HCT116 (cell line): ENCODE measurements at regions not wholly inside any gene's neighbourhood (a gene's known extent, or its start where the extent isn't known, plus 50 kb on each side); places are given as distances from the start of the nearest gene placed in this dataset.

ENCODE experiments used
- ATAC-seq: fragments of 200-7000 bp; cut with Tn5 transposase; 2 replicates; pipeline ENCODE4 v1.9.1; 2020; ENCODE audit warnings: mild to moderate bottlenecking, moderate library complexity
- BruUV-seq: library from RNA; stranded (reverse); fragments of 400-500 nt; replicated peaks from 2 replicates; lab custom pipeline; 2021; lab: Mats Ljungman, UMichigan
- CTCF ChIA-PET: fragments of 300-600 bp; sonication (Branson Sonifier 250); formaldehyde crosslinking; loops from one replicate; lab custom pipeline; 2021; ENCODE audit warnings: antibody characterized with exemption; lab: Charles Lee
- POLR2A ChIA-PET: fragments of 300-600, 350-600 bp; sonication (Branson Sonifier 250); formaldehyde crosslinking; loops from one replicate; lab custom pipeline; 2021; ENCODE audit warnings: antibody characterized with exemption; lab: Charles Lee
- RAD21 ChIA-PET, 2 experiments: fragments of 300-600 bp; sonication (Branson Sonifier 250); formaldehyde crosslinking; loops; one replicate each; lab custom pipeline; 2023; ENCODE audit warnings: low total read pairs in 2 of 2; ENCODE audit not compliant: uncharacterized antibody in 2 of 2, unreplicated experiment in 2 of 2, low non-redundant PET in 1 of 2; lab: Charles Lee
- DNase-seq: peaks from one replicate; pipeline ENCODE4 v3.0.0-alpha.2; 2010; ENCODE audit warnings: low read depth, low spot score
- H2AFZ ChIP-seq: fragments of 200-600 bp; shearing (Covaris generic), sonication (generic); 2 replicates; pipeline ENCODE4 v1.6.1; 2017; ENCODE audit warnings: low read depth, mixed run types, mixed read lengths, antibody characterized with exemption, low read length; ENCODE audit not compliant: poor library complexity, severe bottlenecking
- H3K27ac ChIP-seq: 2 replicates; pipeline ENCODE4 v1.5.1; 2012; ENCODE audit warnings: low read depth, low read length
- H3K27me3 ChIP-seq: fragments of 200-600 bp; sonication (generic); 2 replicates; pipeline ENCODE4 v1.6.1; 2016; ENCODE audit warnings: mixed run types, low read length, mixed read lengths; ENCODE audit not compliant: insufficient read depth
- H3K36me3 ChIP-seq, 2 experiments: fragments of 200-500 bp in 1 of 2; fragments of 200-600 bp in 1 of 2; sonication (Bioruptor generic) in 1 of 2; sonication (generic) in 1 of 2; 2 replicates each; pipeline versions ENCODE4 v1.5.1 to v1.6.1; 2014 to 2016; ENCODE audit warnings: low read length in 2 of 2, inconsistent platforms in 1 of 2, mixed read lengths in 1 of 2, mixed run types in 1 of 2; ENCODE audit not compliant: insufficient read depth in 2 of 2, control insufficient read depth in 1 of 2
- H3K4me1 ChIP-seq, 2 experiments: fragments of 200-600 bp in 1 of 2; sonication (generic) in 1 of 2; 2 replicates each; pipeline versions ENCODE4 v1.5.1 to v1.6.1; 2012 to 2017; ENCODE audit warnings: low read length in 2 of 2, inconsistent platforms in 1 of 2, mild to moderate bottlenecking in 1 of 2, mixed read lengths in 1 of 2, mixed run types in 1 of 2, moderate library complexity in 1 of 2; ENCODE audit not compliant: insufficient read depth in 2 of 2, control insufficient read depth in 1 of 2
- H3K4me2 ChIP-seq: fragments of 200-600 bp; sonication (generic); 2 replicates; pipeline ENCODE4 v1.6.1; 2017; ENCODE audit warnings: mixed run types, low read length, mixed read lengths
- H3K4me3 ChIP-seq, 2 experiments: fragments of 200-600 bp in 1 of 2; sonication (generic) in 1 of 2; replicated peaks in 1 of 2; 2 replicates each; pipeline ENCODE4 v1.5.1; 2011 to 2016; ENCODE audit warnings: low read length in 2 of 2, control low read depth in 1 of 2, low read depth in 1 of 2, mild to moderate bottlenecking in 1 of 2, mixed read lengths in 1 of 2, mixed run types in 1 of 2
- H3K79me2 ChIP-seq: fragments of 200-600 bp; sonication (generic); 2 replicates; pipeline ENCODE4 v1.6.1; 2017; ENCODE audit warnings: mild to moderate bottlenecking, mixed run types, low read length, moderate library complexity, mixed read lengths; ENCODE audit not compliant: insufficient read depth
- H3K9ac ChIP-seq: fragments of 200-600 bp; sonication (generic); 2 replicates; pipeline ENCODE4 v1.6.1; 2016; ENCODE audit warnings: low read length, mixed read lengths
- H3K9me2 ChIP-seq: fragments of 200-600 bp; sonication (generic), shearing (Covaris generic); 2 replicates; pipeline ENCODE4 v1.6.1; 2017; ENCODE audit warnings: mixed run types, mild to moderate bottlenecking, moderate library complexity; ENCODE audit not compliant: insufficient read depth
- H3K9me3 ChIP-seq, 2 experiments: fragments of 200-500 bp in 1 of 2; fragments of 200-600 bp in 1 of 2; sonication (Bioruptor generic) in 1 of 2; sonication (generic) in 1 of 2; 2 replicates each; pipeline ENCODE4 v1.6.1; 2014 to 2017; ENCODE audit warnings: low read length in 2 of 2, mixed read lengths in 2 of 2, inconsistent platforms in 1 of 2, low read depth in 1 of 2, mild to moderate bottlenecking in 1 of 2, mixed run types in 1 of 2, moderate library complexity in 1 of 2; ENCODE audit not compliant: control insufficient read depth in 1 of 2, insufficient read depth in 1 of 2
- H4K20me1 ChIP-seq: fragments of 200-600 bp; sonication (generic), shearing (Covaris generic); 2 replicates; pipeline ENCODE4 v1.6.1; 2017; ENCODE audit warnings: mixed run types, mild to moderate bottlenecking, moderate library complexity; ENCODE audit not compliant: insufficient read depth
- EGR1 ChIP-seq: IDR thresholded peaks from 2 replicates; pipeline ENCODE4 v1.6.1; 2012; ENCODE audit warnings: low read depth
- ELF1 ChIP-seq: IDR thresholded peaks from 2 replicates; pipeline ENCODE4 v1.6.1; 2012; ENCODE audit warnings: low read depth, borderline replicate concordance
- EZH2phosphoT487 ChIP-seq: fragments of 200-600 bp; IDR thresholded peaks from 2 replicates; pipeline ENCODE4 v1.6.1; 2018; ENCODE audit warnings: antibody characterized with exemption, borderline replicate concordance
- FOSL1 ChIP-seq: IDR thresholded peaks from 2 replicates; pipeline ENCODE4 v1.6.1; 2012; ENCODE audit warnings: low read depth
- JUND ChIP-seq: IDR thresholded peaks from 2 replicates; pipeline ENCODE4 v1.6.1; 2012
- POLR2A ChIP-seq: IDR thresholded peaks from 2 replicates; pipeline ENCODE4 v1.7.0; 2011; ENCODE audit warnings: borderline replicate concordance; ENCODE audit not compliant: insufficient read depth, insufficient read length; ENCODE audit errors: extremely low read depth
- RAD21 ChIP-seq: IDR thresholded peaks from 2 replicates; pipeline ENCODE4 v1.6.1; 2012; ENCODE audit warnings: low read depth, mild to moderate bottlenecking
- intact Hi-C: fragments of 100-400 bp; cut with micrococcal nuclease; formaldehyde crosslinking; loops from 2 replicates; pipeline ENCODE4 v1.10.0; 2022
- TF ChIP-seq, protein P1 (sequence below): IDR thresholded peaks from 2 replicates; pipeline ENCODE4 v1.6.1; 2012; ENCODE audit warnings: low read depth
- TF ChIP-seq, protein P2 (sequence below): IDR thresholded peaks from 2 replicates; pipeline ENCODE4 v1.6.1; 2011; ENCODE audit warnings: mild to moderate bottlenecking, low read length, moderate library complexity; ENCODE audit not compliant: insufficient replicate concordance; ENCODE audit errors: extremely low read depth
- TF ChIP-seq, protein P3 (sequence below): IDR thresholded peaks from 2 replicates; pipeline ENCODE4 v1.6.1; 2012

DNA sequence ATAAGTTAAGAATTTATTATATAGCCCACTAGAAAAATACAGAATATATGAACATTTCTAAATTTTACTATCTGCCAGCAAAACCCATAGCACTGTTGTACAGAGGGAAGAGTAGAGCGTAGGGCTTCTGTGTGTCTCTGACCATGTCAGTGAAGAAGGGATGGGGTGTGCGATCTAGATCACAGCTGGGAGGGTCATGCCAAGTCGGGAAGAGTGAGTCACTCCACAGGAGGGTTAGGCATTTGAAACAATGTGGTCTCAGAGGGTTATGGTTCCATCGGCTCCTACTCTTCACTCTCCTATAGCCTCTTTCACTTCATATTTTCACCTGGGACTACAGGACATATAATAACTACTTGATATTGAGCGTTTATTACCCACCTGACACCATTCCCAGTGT lies 185.1 kb upstream of the DDHD1 start:
- ATAC-seq, result peak; percentile 55
- H3K9me2 ChIP-seq, result no peaks in the 10 kb centered on the region
- no peaks in the 10 kb centered on the region for H4K20me1 ChIP-seq
- DNase-seq, result no peak
- no peak for TF ChIP-seq RAD21
- 0 out of 2 replicates have a peak, but pooled peaks have one; percentile 14 for TF ChIP-seq FOSL1
- TF ChIP-seq, protein P1, sequence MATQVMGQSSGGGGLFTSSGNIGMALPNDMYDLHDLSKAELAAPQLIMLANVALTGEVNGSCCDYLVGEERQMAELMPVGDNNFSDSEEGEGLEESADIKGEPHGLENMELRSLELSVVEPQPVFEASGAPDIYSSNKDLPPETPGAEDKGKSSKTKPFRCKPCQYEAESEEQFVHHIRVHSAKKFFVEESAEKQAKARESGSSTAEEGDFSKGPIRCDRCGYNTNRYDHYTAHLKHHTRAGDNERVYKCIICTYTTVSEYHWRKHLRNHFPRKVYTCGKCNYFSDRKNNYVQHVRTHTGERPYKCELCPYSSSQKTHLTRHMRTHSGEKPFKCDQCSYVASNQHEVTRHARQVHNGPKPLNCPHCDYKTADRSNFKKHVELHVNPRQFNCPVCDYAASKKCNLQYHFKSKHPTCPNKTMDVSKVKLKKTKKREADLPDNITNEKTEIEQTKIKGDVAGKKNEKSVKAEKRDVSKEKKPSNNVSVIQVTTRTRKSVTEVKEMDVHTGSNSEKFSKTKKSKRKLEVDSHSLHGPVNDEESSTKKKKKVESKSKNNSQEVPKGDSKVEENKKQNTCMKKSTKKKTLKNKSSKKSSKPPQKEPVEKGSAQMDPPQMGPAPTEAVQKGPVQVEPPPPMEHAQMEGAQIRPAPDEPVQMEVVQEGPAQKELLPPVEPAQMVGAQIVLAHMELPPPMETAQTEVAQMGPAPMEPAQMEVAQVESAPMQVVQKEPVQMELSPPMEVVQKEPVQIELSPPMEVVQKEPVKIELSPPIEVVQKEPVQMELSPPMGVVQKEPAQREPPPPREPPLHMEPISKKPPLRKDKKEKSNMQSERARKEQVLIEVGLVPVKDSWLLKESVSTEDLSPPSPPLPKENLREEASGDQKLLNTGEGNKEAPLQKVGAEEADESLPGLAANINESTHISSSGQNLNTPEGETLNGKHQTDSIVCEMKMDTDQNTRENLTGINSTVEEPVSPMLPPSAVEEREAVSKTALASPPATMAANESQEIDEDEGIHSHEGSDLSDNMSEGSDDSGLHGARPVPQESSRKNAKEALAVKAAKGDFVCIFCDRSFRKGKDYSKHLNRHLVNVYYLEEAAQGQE, result no peak
- no peak for TF ChIP-seq EZH2phosphoT487
- TF ChIP-seq, protein P2, sequence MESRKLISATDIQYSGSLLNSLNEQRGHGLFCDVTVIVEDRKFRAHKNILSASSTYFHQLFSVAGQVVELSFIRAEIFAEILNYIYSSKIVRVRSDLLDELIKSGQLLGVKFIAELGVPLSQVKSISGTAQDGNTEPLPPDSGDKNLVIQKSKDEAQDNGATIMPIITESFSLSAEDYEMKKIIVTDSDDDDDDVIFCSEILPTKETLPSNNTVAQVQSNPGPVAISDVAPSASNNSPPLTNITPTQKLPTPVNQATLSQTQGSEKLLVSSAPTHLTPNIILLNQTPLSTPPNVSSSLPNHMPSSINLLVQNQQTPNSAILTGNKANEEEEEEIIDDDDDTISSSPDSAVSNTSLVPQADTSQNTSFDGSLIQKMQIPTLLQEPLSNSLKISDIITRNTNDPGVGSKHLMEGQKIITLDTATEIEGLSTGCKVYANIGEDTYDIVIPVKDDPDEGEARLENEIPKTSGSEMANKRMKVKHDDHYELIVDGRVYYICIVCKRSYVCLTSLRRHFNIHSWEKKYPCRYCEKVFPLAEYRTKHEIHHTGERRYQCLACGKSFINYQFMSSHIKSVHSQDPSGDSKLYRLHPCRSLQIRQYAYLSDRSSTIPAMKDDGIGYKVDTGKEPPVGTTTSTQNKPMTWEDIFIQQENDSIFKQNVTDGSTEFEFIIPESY, result no peak
- TF ChIP-seq EGR1, result no peak
- TF ChIP-seq ELF1, result no peak
- TF ChIP-seq POLR2A, result no peak
- 0 out of 2 replicates have a peak, but pooled peaks have one; percentile 16 for TF ChIP-seq JUND
- TF ChIP-seq, protein P3, sequence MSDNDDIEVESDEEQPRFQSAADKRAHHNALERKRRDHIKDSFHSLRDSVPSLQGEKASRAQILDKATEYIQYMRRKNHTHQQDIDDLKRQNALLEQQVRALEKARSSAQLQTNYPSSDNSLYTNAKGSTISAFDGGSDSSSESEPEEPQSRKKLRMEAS, result no peak
- H3K4me1 ChIP-seq, result peaks cover 0 to 11% of the 10 kb centered on the region in 2 experiments; a peak in 1 of 4 replicates
- H3K4me2 ChIP-seq, result 0 out of 2 replicates have a peak overlapping the region, but pooled peaks have one; percentile 0
- CTCF ChIA-PET, result no interaction called here
- RAD21 ChIA-PET, result no interaction called here
- no peaks in the 10 kb centered on the region for H3K79me2 ChIP-seq
- H3K9ac ChIP-seq, result no peak overlapping the region
- intact Hi-C loops, result no loop called here
- POLR2A ChIA-PET, result no interaction called here
- no peak overlapping the region for H3K4me3 ChIP-seq
- no peak overlapping the region for H3K27ac ChIP-seq
- H3K27me3 ChIP-seq, result no peaks in the 10 kb centered on the region
- no peaks in the 10 kb centered on the region for H3K36me3 ChIP-seq
- BruUV-seq, result no TSS peak
- no peaks in the 10 kb centered on the region for H3K9me3 ChIP-seq
- H2AFZ ChIP-seq, result no peak overlapping the region
